Neuronal stem cell (in vitro differentiated cells): ENCODE measurements at regions not wholly inside any gene's neighbourhood (a gene's known extent, or its start where the extent isn't known, plus 50 kb on each side); places are given as distances from the start of the nearest gene placed in this dataset.
"Not testable (repeated sequence)": the region's sequence is repeated elsewhere in the genome, so short reads cannot be mapped to it uniquely, and the experiment has no call there.

ENCODE experiments used
- DNase-seq: peaks from one replicate; pipeline ENCODE4 v3.0.0-alpha.2; 2013; ENCODE audit warnings: low spot score
- H2AFZ ChIP-seq: one replicate; pipeline ENCODE4 v1.6.1; 2013; ENCODE audit warnings: mild to moderate bottlenecking, low read length, inconsistent platforms
- H2AK5ac ChIP-seq: 2 replicates; pipeline ENCODE4 v1.6.1; 2013; ENCODE audit warnings: low read depth, mild to moderate bottlenecking, inconsistent platforms, low read length, moderate library complexity, mixed read lengths
- H2BK120ac ChIP-seq: 2 replicates; pipeline ENCODE4 v1.6.1; 2013; ENCODE audit warnings: low read depth, mild to moderate bottlenecking, inconsistent platforms, low read length, moderate library complexity, mixed read lengths
- H2BK12ac ChIP-seq: one replicate; pipeline ENCODE4 v1.6.1; 2013; ENCODE audit warnings: low read length, inconsistent platforms
- H2BK15ac ChIP-seq: 2 replicates; pipeline ENCODE4 v1.6.1; 2013; ENCODE audit warnings: mild to moderate bottlenecking, low read length, inconsistent platforms, mixed read lengths
- H2BK5ac ChIP-seq: one replicate; pipeline ENCODE4 v1.6.1; 2013; ENCODE audit warnings: inconsistent platforms, mild to moderate bottlenecking, low read length, moderate library complexity
- H3K14ac ChIP-seq: one replicate; pipeline ENCODE4 v1.6.1; 2013; ENCODE audit warnings: low read length, inconsistent platforms
- H3K18ac ChIP-seq: 2 replicates; pipeline ENCODE4 v1.6.1; 2013; ENCODE audit warnings: low read length, inconsistent platforms
- H3K23ac ChIP-seq: 2 replicates; pipeline ENCODE4 v1.6.1; 2013; ENCODE audit warnings: low read depth, mild to moderate bottlenecking, mixed read lengths, low read length, inconsistent platforms; ENCODE audit not compliant: poor library complexity
- H3K27ac ChIP-seq: replicated peaks from 3 replicates; pipeline ENCODE4 v1.5.1; 2013; ENCODE audit warnings: low read length, inconsistent platforms
- H3K27me3 ChIP-seq, 3 experiments: 2 replicates each; pipeline ENCODE4 v1.6.1; 2013; ENCODE audit warnings: low read length in 3 of 3, mild to moderate bottlenecking in 2 of 3, inconsistent platforms in 1 of 3, low read depth in 1 of 3, mixed read lengths in 1 of 3, moderate library complexity in 1 of 3; ENCODE audit not compliant: control insufficient read depth in 3 of 3, insufficient read depth in 3 of 3
- H3K36me3 ChIP-seq, 2 donors: replicated peaks in 1 of 2; 2 replicates each; pipeline ENCODE4 v1.6.1; 2013; ENCODE audit warnings: low read length in 2 of 2; ENCODE audit not compliant: control insufficient read depth in 2 of 2, insufficient read depth in 2 of 2
- H3K4ac ChIP-seq: 2 replicates; pipeline ENCODE4 v1.6.1; 2013; ENCODE audit warnings: inconsistent platforms, mild to moderate bottlenecking, low read length, moderate library complexity
- H3K4me1 ChIP-seq, 2 donors: 1 replicate in 1 of 2; 2 replicates in 1 of 2; pipeline ENCODE4 v1.6.1; 2013; ENCODE audit warnings: low read length in 2 of 2, low read depth in 1 of 2; ENCODE audit not compliant: control insufficient read depth in 2 of 2, insufficient read depth in 1 of 2
- H3K4me2 ChIP-seq: one replicate; pipeline ENCODE4 v1.6.1; 2013; ENCODE audit warnings: mild to moderate bottlenecking, low read length, inconsistent platforms; ENCODE audit not compliant: insufficient read depth, poor library complexity, severe bottlenecking
- H3K4me3 ChIP-seq, 2 donors: 2 replicates each; pipeline ENCODE4 v1.5.1; 2013; ENCODE audit warnings: low read length in 2 of 2, mild to moderate bottlenecking in 2 of 2, inconsistent platforms in 1 of 2, moderate library complexity in 1 of 2
- H3K79me1 ChIP-seq: one replicate; pipeline ENCODE4 v1.6.1; 2013; ENCODE audit warnings: low read depth, mild to moderate bottlenecking, inconsistent platforms, low read length, moderate library complexity
- H3K9ac ChIP-seq: one replicate; pipeline ENCODE4 v1.6.1; 2013; ENCODE audit warnings: mild to moderate bottlenecking, low read depth, low read length, inconsistent platforms; ENCODE audit not compliant: poor library complexity
- H3K9me3 ChIP-seq, 2 donors: replicated peaks in 1 of 2; 2 replicates each; pipeline versions ENCODE3 to v1.6.1; 2013; ENCODE audit warnings: low read length in 2 of 2, mild to moderate bottlenecking in 2 of 2, inconsistent platforms in 1 of 2, low read depth in 1 of 2, mixed read lengths in 1 of 2, moderate library complexity in 1 of 2; ENCODE audit not compliant: control insufficient read depth in 2 of 2, insufficient read depth in 1 of 2
- H4K8ac ChIP-seq: one replicate; pipeline ENCODE4 v1.6.1; 2013; ENCODE audit warnings: low read depth, mild to moderate bottlenecking, inconsistent platforms, low read length, moderate library complexity
- H4K91ac ChIP-seq: one replicate; pipeline ENCODE4 v1.6.1; 2013; ENCODE audit warnings: low read length, low read depth, mild to moderate bottlenecking, inconsistent platforms; ENCODE audit not compliant: poor library complexity
- WGBS, 2 donors: extraction: QIAGEN DNeasy Blood & Tissue Kit; methylation state at CpG; one replicate each; pipeline ENCODE4 v1.1.7; 2013; ENCODE audit warnings: missing lambda C conversion rate in 2 of 2, mixed read lengths in 1 of 2; ENCODE audit not compliant: insufficient read length in 2 of 2, insufficient replicate concordance in 1 of 2; ENCODE audit errors: extremely low coverage in 2 of 2; 5-methylcytosine and 5-hydroxymethylcytosine counted together

DNA sequence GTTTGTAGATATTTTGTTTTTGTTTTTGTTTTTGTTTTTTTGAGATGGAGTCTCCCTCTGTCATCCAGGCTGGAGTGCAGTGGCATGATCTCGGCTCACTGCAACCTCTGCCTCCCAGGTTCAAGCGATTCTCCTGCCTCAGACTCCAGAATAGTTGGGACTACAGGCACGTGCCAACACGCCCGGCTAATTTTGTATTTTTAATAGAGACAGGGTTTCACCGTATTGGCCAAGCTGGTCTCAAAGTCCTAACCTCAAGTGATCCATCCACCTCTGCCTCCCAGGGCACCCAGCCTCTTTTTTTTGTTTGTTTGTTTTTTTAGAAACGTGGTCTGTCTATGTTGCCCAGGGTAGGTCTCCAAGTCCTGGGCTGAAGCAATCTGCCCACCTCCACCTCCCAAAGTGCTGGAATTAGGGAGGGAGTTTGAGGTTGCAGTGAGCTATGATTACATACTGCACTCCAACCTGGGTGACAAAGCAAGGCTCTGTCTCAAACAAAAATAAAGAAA is 74.7 kb upstream of the ZNF281 start:
- not testable (repeated sequence) for H3K9me3 ChIP-seq, H4K91ac ChIP-seq, H3K14ac ChIP-seq, H3K27ac ChIP-seq, H3K4me1 ChIP-seq, H3K4me3 ChIP-seq, H2BK5ac ChIP-seq, H2AFZ ChIP-seq, H3K23ac ChIP-seq, H3K79me1 ChIP-seq, DNase-seq, H2BK120ac ChIP-seq, H2BK12ac ChIP-seq, H2BK15ac ChIP-seq, H3K4me2 ChIP-seq, H3K9ac ChIP-seq, H3K4ac ChIP-seq, H3K36me3 ChIP-seq, H4K8ac ChIP-seq, H3K27me3 ChIP-seq, H2AK5ac ChIP-seq, H3K18ac ChIP-seq
- WGBS, 2 donors = no CpG with 5 or more reads among the region's 7 CpGs

DNA sequence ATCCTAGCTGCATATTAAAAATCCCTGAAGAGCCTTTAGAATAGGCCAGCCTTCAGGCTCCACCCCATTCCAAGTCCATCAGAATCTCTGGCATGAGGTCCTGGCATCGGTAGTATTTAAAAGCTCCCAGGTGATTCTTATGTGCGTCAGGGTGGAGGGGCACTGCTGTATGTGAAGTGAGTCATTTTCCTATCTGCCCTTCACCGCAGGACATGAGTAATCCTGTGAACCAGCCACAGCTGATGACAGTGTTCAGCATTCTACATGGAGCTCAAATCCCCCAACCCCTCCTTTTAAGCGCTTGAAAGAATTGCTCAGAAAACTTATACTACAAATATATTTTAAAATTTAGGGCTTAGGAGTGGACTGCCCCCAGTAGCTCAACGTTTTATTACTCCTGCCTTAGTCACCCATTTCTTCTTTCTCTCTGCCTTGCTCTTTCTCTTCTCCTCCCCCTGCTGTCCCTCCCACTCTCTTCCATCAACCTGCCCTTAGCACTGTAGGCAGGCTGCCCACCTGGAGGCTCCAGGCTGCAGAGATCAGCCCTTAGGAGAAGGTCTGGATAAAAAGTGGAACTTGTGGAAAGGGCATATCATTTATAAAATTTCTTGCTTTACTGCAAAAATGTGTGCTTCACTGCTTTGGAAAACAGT is 73.8 kb upstream of the ZNF281 start:
- Histone ChIP-seq H2BK12ac (no peak overlapping the region), H3K14ac (no peak overlapping the region), H3K27ac (no peak overlapping the region), H2BK15ac (no peak overlapping the region), H3K23ac (no peak overlapping the region), H4K91ac (no peak overlapping the region), H2AK5ac (no peak overlapping the region), H3K4me3 (no peak overlapping the region), H3K36me3 (no peaks in the 10 kb centered on the region), H3K4ac (no peak overlapping the region), H3K4me2 (no peak overlapping the region), H2AFZ (no peak overlapping the region), H4K8ac (no peak overlapping the region), H3K27me3 (peaks cover 0 to 8% (median 0%) of the 10 kb centered on the region in 3 experiments), H2BK120ac (no peak overlapping the region), H2BK5ac (no peak overlapping the region), H3K79me1 (no peaks in the 10 kb centered on the region), H3K9me3 (no peaks in the 10 kb centered on the region), H3K9ac (no peak overlapping the region), H3K4me1 (peaks cover 0 to 3% of the 10 kb centered on the region in 2 donors), H3K18ac (no peak overlapping the region)
- no peak for DNase-seq
- no CpG with 5 or more reads among the region's 5 CpGs for WGBS, 2 donors

DNA sequence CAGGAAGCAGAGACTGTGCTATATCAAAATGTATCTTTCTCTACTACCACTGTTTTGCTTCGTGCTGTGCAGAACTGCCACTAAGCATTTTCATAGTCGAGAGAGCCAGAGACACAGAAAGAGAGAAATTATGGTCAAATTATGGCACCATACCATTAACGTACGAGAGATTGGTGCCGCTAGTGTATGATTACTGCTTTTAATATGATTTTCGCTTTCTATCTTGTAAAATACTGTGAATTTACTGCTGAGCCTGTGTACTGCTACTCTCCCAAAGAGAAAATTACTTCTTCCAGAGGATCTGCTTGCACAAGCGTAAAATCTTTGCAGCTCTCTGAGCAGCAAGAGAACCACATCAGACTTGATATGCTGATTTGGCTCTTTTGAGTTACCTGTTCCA is 71.1 kb upstream of the ZNF281 start:
- Histone ChIP-seq H3K27ac (no peak overlapping the region), H4K91ac (no peak overlapping the region), H3K27me3 (peaks cover 0 to 8% (median 0%) of the 10 kb centered on the region in 3 experiments), H3K4me3 (no peak overlapping the region), H2BK5ac (no peak overlapping the region), H4K8ac (no peak overlapping the region), H2BK12ac (no peak overlapping the region), H2BK15ac (no peak overlapping the region), H2BK120ac (no peak overlapping the region), H3K4ac (no peak overlapping the region), H3K36me3 (no peaks in the 10 kb centered on the region), H3K9ac (no peak overlapping the region), H3K18ac (no peak overlapping the region), H2AFZ (no peak overlapping the region), H3K9me3 (no peaks in the 10 kb centered on the region), H3K79me1 (no peaks in the 10 kb centered on the region), H3K14ac (no peak overlapping the region), H2AK5ac (no peak overlapping the region), H3K23ac (no peak overlapping the region), H3K4me2 (no peak overlapping the region), H3K4me1 (no peaks in the 10 kb centered on the region)
- no peak for DNase-seq
- no CpG with 5 or more reads among the region's 7 CpGs for WGBS, 2 donors

DNA sequence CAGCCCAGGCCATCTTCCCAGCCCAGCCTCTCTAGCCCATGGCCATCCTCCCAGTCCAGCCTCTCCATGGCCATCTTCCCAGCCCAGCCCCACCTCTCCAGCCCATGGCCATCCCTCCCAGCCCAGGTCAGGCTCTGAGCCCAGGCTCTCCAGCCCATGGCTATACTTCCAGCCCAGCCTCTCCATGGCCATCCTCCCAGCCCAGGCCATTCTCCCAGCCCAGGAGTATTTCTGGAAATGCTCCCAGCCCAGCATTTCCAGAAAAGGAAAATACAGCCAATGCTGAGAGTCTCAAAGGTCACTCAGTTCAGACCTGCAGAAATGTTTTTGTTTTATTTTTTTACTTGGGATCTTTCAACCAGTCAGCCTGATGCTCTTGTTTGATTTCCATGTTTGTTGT is 70.0 kb upstream of the ZNF281 start:
- no peak for DNase-seq
- Histone ChIP-seq H3K18ac (peak overlapping the region; percentile 33), H4K8ac (no peak overlapping the region), H3K4me3 (no peak overlapping the region), H3K4me1 (no peaks in the 10 kb centered on the region), H2BK5ac (no peak overlapping the region), H3K4ac (peak overlapping the region; percentile 38), H3K23ac (no peak overlapping the region), H3K9ac (no peak overlapping the region), H3K14ac (peak overlapping the region; percentile 23), H2BK120ac (no peak overlapping the region), H2BK12ac (no peak overlapping the region), H3K27ac (no peak overlapping the region), H2AK5ac (peak overlapping the region; percentile 85), H2AFZ (no peak overlapping the region), H3K9me3 (no peaks in the 10 kb centered on the region), H3K27me3 (peaks cover 0 to 8% (median 0%) of the 10 kb centered on the region in 3 experiments), H3K36me3 (no peaks in the 10 kb centered on the region), H3K4me2 (no peak overlapping the region), H3K79me1 (no peaks in the 10 kb centered on the region), H4K91ac (no peak overlapping the region), H2BK15ac (no peak overlapping the region)
